IPS-NIHi7 (cell line): ENCODE measurements at regions not wholly inside any gene's neighbourhood (a gene's known extent, or its start where the extent isn't known, plus 50 kb on each side); places are given as distances from the start of the nearest gene placed in this dataset.
"Not testable (repeated sequence)": the region's sequence is repeated elsewhere in the genome, so short reads cannot be mapped to it uniquely, and the experiment has no call there.

Experiments used
- DNase-seq: peaks from one replicate; pipeline ENCODE4 v3.0.0; 2012; ENCODE audit warnings: mixed read lengths; ENCODE audit errors: extremely low spot score

GRCh38 chr18:53935399-53935798 is 289.1 kb downstream of the MBD2 start:
- no peak for DNase-seq

GRCh38 chr18:53920312-53921075 is 304.0 kb downstream of the MBD2 start:
- no peak for DNase-seq

- no peak for DNase-seq
These were observed 306.4 kb downstream of the MBD2 start for GRCh38 chr18:53918091-53918490.

- DNase-seq, result no peak
These were observed 313.3 kb downstream of the MBD2 start for GRCh38 chr18:53911200-53911599.

GRCh38 chr18:53909668-53910067 is 314.8 kb downstream of the MBD2 start:
- DNase-seq, result peak; percentile 29

- DNase-seq, result no peak
These were observed 316.5 kb downstream of the MBD2 start for GRCh38 chr18:53907921-53908320.

- no peak for DNase-seq
These were observed 317.8 kb downstream of the MBD2 start for GRCh38 chr18:53906681-53907080.

- DNase-seq, result no peak
These were observed 329.6 kb downstream of the MBD2 start for GRCh38 chr18:53894675-53895442.

- no peak for DNase-seq
These were observed 337.0 kb downstream of the MBD2 start for GRCh38 chr18:53887447-53887846.

GRCh38 chr18:53886058-53886457 is 338.4 kb downstream of the MBD2 start:
- no peak for DNase-seq

- no peak for DNase-seq
These were observed 340.7 kb downstream of the MBD2 start for GRCh38 chr18:53883771-53884170.

- DNase-seq, result no peak
These were observed 350.4 kb downstream of the MBD2 start for GRCh38 chr18:53874103-53874502.

- no peak for DNase-seq
These were observed 359.7 kb downstream of the MBD2 start for GRCh38 chr18:53864770-53865169.

GRCh38 chr18:53862921-53863320 is 361.5 kb downstream of the MBD2 start:
- DNase-seq, result no peak

GRCh38 chr18:53861185-53861584 is 363.3 kb downstream of the MBD2 start:
- DNase-seq, result no peak

GRCh38 chr18:53859764-53860163 is 364.7 kb downstream of the MBD2 start:
- DNase-seq, result no peak

GRCh38 chr18:53850902-53851301 is 373.6 kb downstream of the MBD2 start:
- peak; percentile 14 for DNase-seq

- DNase-seq, result no peak
These were observed 380.7 kb downstream of the MBD2 start for GRCh38 chr18:53843763-53844162.

GRCh38 chr18:53843113-53843760 is 381.2 kb downstream of the MBD2 start:
- DNase-seq, result no peak

- DNase-seq, result no peak
These were observed 385.7 kb downstream of the MBD2 start for GRCh38 chr18:53838746-53839145.

- not testable (repeated sequence) for DNase-seq
These were observed 403.3 kb downstream of the MBD2 start for GRCh38 chr18:53821141-53821540.

- no peak for DNase-seq
These were observed 404.8 kb downstream of the MBD2 start for GRCh38 chr18:53819671-53820070.

GRCh38 chr18:53819174-53819573 is 405.3 kb downstream of the MBD2 start:
- no peak for DNase-seq
